Keratinocyte (primary cell): ENCODE measurements at regions not wholly inside any gene's neighbourhood (a gene's known extent, or its start where the extent isn't known, plus 50 kb on each side); places are given as distances from the start of the nearest gene placed in this dataset.

Source experiments
- EZH2 ChIP-seq: IDR thresholded peaks from one replicate; pipeline ENCODE4 v1.6.1; 2012; ENCODE audit warnings: inconsistent platforms, mild to moderate bottlenecking, low read length, moderate library complexity
- TF ChIP-seq, protein P1 (sequence below), 3 experiments: IDR thresholded peaks in 1 of 3; conservative IDR thresholded peaks in 1 of 3; optimal IDR thresholded peaks in 1 of 3; 2 replicates in 2 of 3; 3 replicates in 1 of 3; pipeline versions ENCODE3 to v1.5.1; 2011; ENCODE audit warnings: low read length in 3 of 3, mild to moderate bottlenecking in 3 of 3, moderate library complexity in 2 of 3, control low read depth in 1 of 3, inconsistent platforms in 1 of 3; ENCODE audit not compliant: insufficient read depth in 2 of 3; ENCODE audit errors: extremely low read depth in 1 of 3

DNA sequence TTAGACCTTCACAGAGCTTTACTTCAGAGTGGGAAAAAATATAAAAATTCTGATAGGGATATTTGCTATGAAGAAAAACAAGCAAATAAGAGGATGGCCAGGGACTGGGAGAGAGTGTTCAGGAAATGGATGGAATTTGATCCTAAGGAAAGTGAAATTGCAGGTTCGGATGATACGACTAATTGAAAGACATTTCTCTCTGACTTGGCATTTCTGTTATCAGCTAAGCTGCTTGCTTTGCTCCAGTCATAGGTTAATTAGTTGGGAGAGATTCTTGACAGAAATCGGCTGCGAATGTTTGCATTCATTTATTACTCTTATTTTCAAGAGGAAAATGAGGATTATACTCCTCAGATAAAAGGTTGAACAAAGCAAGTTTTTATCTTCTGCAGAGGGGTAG lies 808.7 kb upstream of the NECTIN3 start:
- TF ChIP-seq, protein P1, sequence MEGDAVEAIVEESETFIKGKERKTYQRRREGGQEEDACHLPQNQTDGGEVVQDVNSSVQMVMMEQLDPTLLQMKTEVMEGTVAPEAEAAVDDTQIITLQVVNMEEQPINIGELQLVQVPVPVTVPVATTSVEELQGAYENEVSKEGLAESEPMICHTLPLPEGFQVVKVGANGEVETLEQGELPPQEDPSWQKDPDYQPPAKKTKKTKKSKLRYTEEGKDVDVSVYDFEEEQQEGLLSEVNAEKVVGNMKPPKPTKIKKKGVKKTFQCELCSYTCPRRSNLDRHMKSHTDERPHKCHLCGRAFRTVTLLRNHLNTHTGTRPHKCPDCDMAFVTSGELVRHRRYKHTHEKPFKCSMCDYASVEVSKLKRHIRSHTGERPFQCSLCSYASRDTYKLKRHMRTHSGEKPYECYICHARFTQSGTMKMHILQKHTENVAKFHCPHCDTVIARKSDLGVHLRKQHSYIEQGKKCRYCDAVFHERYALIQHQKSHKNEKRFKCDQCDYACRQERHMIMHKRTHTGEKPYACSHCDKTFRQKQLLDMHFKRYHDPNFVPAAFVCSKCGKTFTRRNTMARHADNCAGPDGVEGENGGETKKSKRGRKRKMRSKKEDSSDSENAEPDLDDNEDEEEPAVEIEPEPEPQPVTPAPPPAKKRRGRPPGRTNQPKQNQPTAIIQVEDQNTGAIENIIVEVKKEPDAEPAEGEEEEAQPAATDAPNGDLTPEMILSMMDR (optimal IDR thresholded peaks at IDR 0.05 in 1 of 3, IDR thresholded peaks at IDR 0.05 in 1 of 3, conservative IDR thresholded peaks at IDR 0.05 in 1 of 3; ENCODE audit: extremely low read depth in 1 of 3, insufficient read depth in 2 of 3, low read length in 3 of 3) = no peak
- TF ChIP-seq EZH2 = no peak
